ENCODE measurements at regions not wholly inside any gene's neighbourhood (a gene's known extent, or its start where the extent isn't known, plus 50 kb on each side); places are given as distances from the start of the nearest gene placed in this dataset.

DNA sequence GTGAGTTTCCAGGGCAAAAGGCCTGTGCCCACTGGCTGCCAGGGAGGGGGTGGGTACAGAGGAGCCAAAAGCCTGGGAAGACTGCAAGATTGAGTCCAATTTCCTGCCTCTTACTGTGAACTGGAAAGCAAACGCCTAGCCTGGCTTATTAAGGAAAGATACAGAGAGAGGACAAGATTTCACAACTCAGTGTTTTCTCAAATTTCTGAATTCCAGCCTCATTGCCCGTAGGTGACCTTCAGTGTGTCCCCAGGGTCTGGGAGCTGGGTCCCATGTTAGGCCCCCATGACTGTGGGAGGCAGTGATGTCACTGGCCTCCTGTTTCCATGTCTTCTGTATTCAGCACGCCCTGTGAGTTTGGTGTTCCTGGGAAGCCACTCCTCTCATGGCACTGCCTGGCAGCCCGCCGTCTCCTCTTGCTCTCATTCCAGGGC, 60.6 kb upstream of the PTPN3 start:
- ATAC-seq (ENCODE audit: poor library complexity) (no peak), DNase-seq (no peak)
- Mint-ChIP-seq H3K27ac (no peak overlapping the region), H3K4me1 (ENCODE audit: low read depth) (no peaks in the 10 kb centered on the region), H3K4me3 (no peak overlapping the region), H3K27me3 (peaks cover 10% of the 10 kb centered on the region), H3K9me3 (no peaks in the 10 kb centered on the region), H3K36me3 (ENCODE audit: low read depth) (no peaks in the 10 kb centered on the region)
- Histone ChIP-seq H3K27me3 (ENCODE audit: control insufficient read depth in 1 of 2, insufficient read depth in 2 of 2, low read length in 2 of 2) (peaks cover 3 to 8% of the 10 kb centered on the region in 2 experiments), H3K27ac (ENCODE audit: low read depth in 1 of 2, low read length in 2 of 2) (no peak overlapping the region), H3K9me3 (ENCODE audit: control insufficient read depth in 1 of 2, insufficient read depth in 1 of 2, low read length in 2 of 2) (no peaks in the 10 kb centered on the region), H3K4me1 (ENCODE audit: insufficient read depth, low read length) (no peaks in the 10 kb centered on the region), H3K4me3 (ENCODE audit: low read length) (no peak overlapping the region), H3K36me3 (ENCODE audit: insufficient read depth, low read length) (no peaks in the 10 kb centered on the region)
- CTCF ChIA-PET, result no interaction called here
- POLR2A ChIA-PET, result no interaction called here
- intact Hi-C loops (cut with DNase I, micrococcal nuclease), result no loop called here
- TF ChIP-seq, protein P1, sequence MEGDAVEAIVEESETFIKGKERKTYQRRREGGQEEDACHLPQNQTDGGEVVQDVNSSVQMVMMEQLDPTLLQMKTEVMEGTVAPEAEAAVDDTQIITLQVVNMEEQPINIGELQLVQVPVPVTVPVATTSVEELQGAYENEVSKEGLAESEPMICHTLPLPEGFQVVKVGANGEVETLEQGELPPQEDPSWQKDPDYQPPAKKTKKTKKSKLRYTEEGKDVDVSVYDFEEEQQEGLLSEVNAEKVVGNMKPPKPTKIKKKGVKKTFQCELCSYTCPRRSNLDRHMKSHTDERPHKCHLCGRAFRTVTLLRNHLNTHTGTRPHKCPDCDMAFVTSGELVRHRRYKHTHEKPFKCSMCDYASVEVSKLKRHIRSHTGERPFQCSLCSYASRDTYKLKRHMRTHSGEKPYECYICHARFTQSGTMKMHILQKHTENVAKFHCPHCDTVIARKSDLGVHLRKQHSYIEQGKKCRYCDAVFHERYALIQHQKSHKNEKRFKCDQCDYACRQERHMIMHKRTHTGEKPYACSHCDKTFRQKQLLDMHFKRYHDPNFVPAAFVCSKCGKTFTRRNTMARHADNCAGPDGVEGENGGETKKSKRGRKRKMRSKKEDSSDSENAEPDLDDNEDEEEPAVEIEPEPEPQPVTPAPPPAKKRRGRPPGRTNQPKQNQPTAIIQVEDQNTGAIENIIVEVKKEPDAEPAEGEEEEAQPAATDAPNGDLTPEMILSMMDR (IDR thresholded peaks at IDR 0.05), result no peak

DNA sequence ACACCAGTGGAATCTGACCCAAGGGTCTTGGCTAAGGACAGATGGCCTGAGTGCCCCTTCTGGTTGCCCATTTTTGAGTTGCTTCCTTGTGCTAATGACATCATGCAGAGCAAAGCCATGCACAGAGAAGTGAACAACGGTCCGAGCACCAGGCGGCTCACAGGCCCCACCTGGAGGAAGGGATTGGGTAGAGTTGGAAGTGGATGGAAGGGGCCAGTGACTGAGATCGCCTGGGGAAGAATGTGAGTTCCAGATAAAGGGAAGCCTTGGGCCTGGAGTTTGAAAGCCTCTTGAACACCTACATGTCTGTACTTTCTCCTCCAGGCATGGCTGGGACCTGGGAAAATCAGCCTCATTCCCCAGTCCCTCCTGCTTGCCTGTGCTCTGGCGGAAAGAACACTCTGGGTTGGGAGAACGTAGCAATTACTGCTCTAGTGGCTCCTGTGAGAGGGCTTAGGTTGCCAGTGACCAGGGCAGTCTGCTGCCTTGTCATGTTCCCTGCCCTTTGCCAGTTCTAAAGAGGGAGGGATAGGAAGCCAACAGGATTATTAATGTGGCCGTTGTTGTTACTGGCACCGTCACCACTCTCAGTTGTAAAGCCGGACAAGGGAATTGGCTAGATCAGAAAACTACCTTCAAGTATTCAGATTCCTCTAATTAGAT, 62.5 kb upstream of the PTPN3 start:
- ATAC-seq (ENCODE audit: poor library complexity) (no peak), DNase-seq (no peak)
- TF ChIP-seq, protein P1 (IDR thresholded peaks at IDR 0.05), result no peak
- H3K27ac ChIP-seq (ENCODE audit: low read depth in 1 of 2, low read length in 2 of 2), result no peak overlapping the region
- POLR2A ChIA-PET, result no interaction called here
- CTCF ChIA-PET, result no interaction called here
- H3K4me1 Mint-ChIP-seq (ENCODE audit: low read depth), result no peaks in the 10 kb centered on the region
- peaks cover 13% of the 10 kb centered on the region for H3K27me3 Mint-ChIP-seq
- H3K4me3 ChIP-seq (ENCODE audit: low read length), result no peak overlapping the region
- no peaks in the 10 kb centered on the region for H3K9me3 ChIP-seq (ENCODE audit: control insufficient read depth in 1 of 2, insufficient read depth in 1 of 2, low read length in 2 of 2)
- H3K4me1 ChIP-seq (ENCODE audit: insufficient read depth, low read length), result no peaks in the 10 kb centered on the region
- no peaks in the 10 kb centered on the region for H3K36me3 ChIP-seq (ENCODE audit: insufficient read depth, low read length)
- no peaks in the 10 kb centered on the region for H3K9me3 Mint-ChIP-seq
- no peak overlapping the region for H3K4me3 Mint-ChIP-seq
- intact Hi-C loops (cut with DNase I, micrococcal nuclease), result no loop called here
- H3K27ac Mint-ChIP-seq, result no peak overlapping the region
- no peaks in the 10 kb centered on the region for H3K36me3 Mint-ChIP-seq (ENCODE audit: low read depth)
- H3K27me3 ChIP-seq (ENCODE audit: control insufficient read depth in 1 of 2, insufficient read depth in 2 of 2, low read length in 2 of 2), result peaks cover 0 to 8% of the 10 kb centered on the region in 2 experiments

DNA sequence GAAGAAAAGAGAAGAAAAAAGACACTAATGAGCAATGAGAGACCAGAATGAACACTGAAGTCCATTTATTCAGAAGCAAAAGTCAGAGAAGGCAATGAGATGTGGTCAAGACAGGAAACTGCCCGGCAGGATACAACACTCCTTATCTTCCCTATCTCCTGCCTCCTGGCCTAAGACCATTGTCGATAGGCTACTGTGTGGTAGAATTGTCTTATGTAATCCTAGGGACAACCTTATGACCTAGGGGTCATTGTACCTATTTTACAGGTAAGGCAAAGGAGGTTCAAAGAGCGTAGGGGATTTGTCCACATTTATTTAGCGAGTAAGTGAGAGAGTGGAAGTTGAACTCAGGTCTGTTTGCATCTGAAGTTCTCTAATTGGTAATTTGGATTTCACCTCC, 63.0 kb upstream of the PTPN3 start:
- Histone ChIP-seq H3K36me3 (ENCODE audit: insufficient read depth, low read length) (no peaks in the 10 kb centered on the region), H3K27me3 (ENCODE audit: control insufficient read depth in 1 of 2, insufficient read depth in 2 of 2, low read length in 2 of 2) (peaks cover 4 to 8% of the 10 kb centered on the region in 2 experiments), H3K9me3 (ENCODE audit: control insufficient read depth in 1 of 2, insufficient read depth in 1 of 2, low read length in 2 of 2) (no peaks in the 10 kb centered on the region), H3K4me1 (ENCODE audit: insufficient read depth, low read length) (no peaks in the 10 kb centered on the region), H3K4me3 (ENCODE audit: low read length) (no peak overlapping the region), H3K27ac (ENCODE audit: low read depth in 1 of 2, low read length in 2 of 2) (no peak overlapping the region)
- TF ChIP-seq, protein P1 (IDR thresholded peaks at IDR 0.05), result no peak
- H3K36me3 Mint-ChIP-seq (ENCODE audit: low read depth), result no peaks in the 10 kb centered on the region
- CTCF ChIA-PET, result no interaction called here
- no peaks in the 10 kb centered on the region for H3K9me3 Mint-ChIP-seq
- POLR2A ChIA-PET, result no interaction called here
- H3K4me3 Mint-ChIP-seq, result no peak overlapping the region
- DNase-seq, result no peak
- intact Hi-C loops (cut with DNase I, micrococcal nuclease), result no loop called here
- peaks cover 13% of the 10 kb centered on the region for H3K27me3 Mint-ChIP-seq
- H3K27ac Mint-ChIP-seq, result no peak overlapping the region
- ATAC-seq (ENCODE audit: poor library complexity), result no peak
- H3K4me1 Mint-ChIP-seq (ENCODE audit: low read depth), result no peaks in the 10 kb centered on the region
